ENCODE measurements at regions not wholly inside any gene's neighbourhood (a gene's known extent, or its start where the extent isn't known, plus 50 kb on each side); places are given as distances from the start of the nearest gene placed in this dataset.

DNA sequence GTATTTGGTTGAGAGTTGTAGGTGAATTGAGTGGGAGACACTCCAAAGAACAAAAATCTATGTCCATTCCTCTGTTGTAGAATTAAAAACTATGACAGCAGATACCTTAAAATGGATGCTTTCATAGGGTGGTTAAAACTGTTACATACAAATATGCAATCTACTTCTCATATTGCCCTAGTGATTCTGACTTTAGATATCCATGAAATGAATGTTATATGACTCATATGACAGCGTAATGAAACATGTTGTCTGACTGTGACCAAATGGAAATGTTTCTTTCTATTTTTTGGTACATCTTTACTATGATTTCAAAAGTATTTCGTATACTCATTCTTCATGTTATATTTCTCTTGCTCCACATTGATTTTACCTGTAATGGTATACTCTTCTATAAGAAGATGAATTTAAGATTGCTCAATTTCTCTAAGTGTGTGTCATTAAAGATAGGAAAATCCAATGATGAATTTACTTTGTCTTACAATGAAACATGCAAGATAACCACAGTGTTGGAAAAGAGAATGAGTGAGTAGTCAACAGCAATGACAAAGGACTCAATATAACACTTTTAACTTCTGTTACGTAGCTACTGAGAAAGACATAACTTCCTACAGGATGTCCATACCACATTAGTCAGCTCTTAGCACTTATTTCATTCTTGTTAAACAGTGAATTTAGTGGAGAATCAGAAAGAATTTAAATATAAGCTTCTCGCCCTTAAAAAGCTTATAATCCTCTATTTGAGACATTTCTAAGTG, 79.3 kb upstream of the LSAMP start:
- Histone ChIP-seq H3K27ac (no peak overlapping the region), H3K79me2 (ENCODE audit: insufficient read depth, low read depth) (no peaks in the 10 kb centered on the region), H3K9ac (no peak overlapping the region), H3K27me3 (ENCODE audit: insufficient read depth, low read depth) (no peaks in the 10 kb centered on the region), H3K4me1 (ENCODE audit: low read depth, poor library complexity, severe bottlenecking) (no peaks in the 10 kb centered on the region), H2AFZ (ENCODE audit: low read depth) (no peak overlapping the region), H3K4me2 (no peak overlapping the region), H3K4me3 (IDR thresholded peaks at IDR 0.05; ENCODE audit: insufficient read depth, low read depth, low read length) (no peak overlapping the region), H3K36me3 (ENCODE audit: insufficient read depth) (no peaks in the 10 kb centered on the region), H4K20me1 (ENCODE audit: insufficient read depth) (no peaks in the 10 kb centered on the region)
- TF ChIP-seq, protein P1, sequence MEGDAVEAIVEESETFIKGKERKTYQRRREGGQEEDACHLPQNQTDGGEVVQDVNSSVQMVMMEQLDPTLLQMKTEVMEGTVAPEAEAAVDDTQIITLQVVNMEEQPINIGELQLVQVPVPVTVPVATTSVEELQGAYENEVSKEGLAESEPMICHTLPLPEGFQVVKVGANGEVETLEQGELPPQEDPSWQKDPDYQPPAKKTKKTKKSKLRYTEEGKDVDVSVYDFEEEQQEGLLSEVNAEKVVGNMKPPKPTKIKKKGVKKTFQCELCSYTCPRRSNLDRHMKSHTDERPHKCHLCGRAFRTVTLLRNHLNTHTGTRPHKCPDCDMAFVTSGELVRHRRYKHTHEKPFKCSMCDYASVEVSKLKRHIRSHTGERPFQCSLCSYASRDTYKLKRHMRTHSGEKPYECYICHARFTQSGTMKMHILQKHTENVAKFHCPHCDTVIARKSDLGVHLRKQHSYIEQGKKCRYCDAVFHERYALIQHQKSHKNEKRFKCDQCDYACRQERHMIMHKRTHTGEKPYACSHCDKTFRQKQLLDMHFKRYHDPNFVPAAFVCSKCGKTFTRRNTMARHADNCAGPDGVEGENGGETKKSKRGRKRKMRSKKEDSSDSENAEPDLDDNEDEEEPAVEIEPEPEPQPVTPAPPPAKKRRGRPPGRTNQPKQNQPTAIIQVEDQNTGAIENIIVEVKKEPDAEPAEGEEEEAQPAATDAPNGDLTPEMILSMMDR (conservative IDR thresholded peaks at IDR 0.05; ENCODE audit: low read depth, low read length): no peak

DNA sequence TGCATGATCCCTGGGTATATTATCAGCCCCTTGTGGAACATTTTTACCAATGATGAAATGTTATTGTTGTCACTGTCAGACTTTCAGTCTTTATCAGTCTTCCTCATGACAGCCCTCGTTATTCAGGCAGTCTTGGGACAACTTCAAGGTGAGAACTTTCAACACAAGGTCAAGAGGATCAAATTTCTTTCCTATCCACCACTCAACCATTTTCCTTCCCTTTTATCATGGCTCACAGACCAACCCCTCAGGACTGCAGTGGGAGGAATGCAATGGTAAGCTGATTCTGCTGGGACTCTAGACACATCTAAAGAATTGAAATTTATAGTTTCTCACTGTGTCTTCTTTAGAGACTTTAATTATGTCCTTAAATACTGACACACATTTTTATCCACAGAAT, 107.0 kb upstream of the LSAMP start:
- Histone ChIP-seq H3K27ac (no peak overlapping the region), H3K27me3 (ENCODE audit: insufficient read depth, low read depth) (no peaks in the 10 kb centered on the region), H3K4me3 (IDR thresholded peaks at IDR 0.05; ENCODE audit: insufficient read depth, low read depth, low read length) (no peak overlapping the region), H3K9ac (no peak overlapping the region), H3K4me2 (no peak overlapping the region), H3K4me1 (ENCODE audit: low read depth, poor library complexity, severe bottlenecking) (no peaks in the 10 kb centered on the region), H3K79me2 (ENCODE audit: insufficient read depth, low read depth) (no peaks in the 10 kb centered on the region), H3K36me3 (ENCODE audit: insufficient read depth) (no peaks in the 10 kb centered on the region), H2AFZ (ENCODE audit: low read depth) (no peak overlapping the region), H4K20me1 (ENCODE audit: insufficient read depth) (no peaks in the 10 kb centered on the region)
- TF ChIP-seq, protein P1 (conservative IDR thresholded peaks at IDR 0.05; ENCODE audit: low read depth, low read length): no peak

DNA sequence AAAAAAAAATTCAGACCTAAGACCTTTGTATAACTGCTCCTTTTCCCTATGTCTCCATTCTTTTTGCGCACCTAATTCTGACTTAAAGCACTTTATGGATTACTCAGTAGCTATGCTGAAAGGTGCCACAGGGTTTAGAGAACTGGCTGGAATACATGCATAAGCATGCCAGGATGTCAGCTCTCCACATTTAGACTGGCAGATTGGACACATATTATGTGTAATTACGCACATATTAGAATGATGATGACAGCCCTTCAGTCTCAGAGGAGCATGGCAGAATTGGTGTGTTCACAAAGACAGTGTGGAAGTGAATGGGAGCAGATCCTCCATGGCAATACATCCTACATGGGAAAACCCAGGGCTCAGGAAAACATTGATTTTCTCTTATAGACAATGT, 108.1 kb upstream of the LSAMP start:
- H3K27ac ChIP-seq: no peak overlapping the region
- H3K4me3 ChIP-seq (IDR thresholded peaks at IDR 0.05; ENCODE audit: insufficient read depth, low read depth, low read length): no peak overlapping the region
- H2AFZ ChIP-seq (ENCODE audit: low read depth): no peak overlapping the region
- H3K4me2 ChIP-seq: no peak overlapping the region
- no peaks in the 10 kb centered on the region for H3K36me3 ChIP-seq (ENCODE audit: insufficient read depth)
- 0 out of 2 replicates have a peak, but pooled peaks cover 2% of the 10 kb centered on the region for H4K20me1 ChIP-seq (ENCODE audit: insufficient read depth)
- H3K9ac ChIP-seq: no peak overlapping the region
- H3K79me2 ChIP-seq (ENCODE audit: insufficient read depth, low read depth): no peaks in the 10 kb centered on the region
- H3K27me3 ChIP-seq (ENCODE audit: insufficient read depth, low read depth): no peaks in the 10 kb centered on the region
- no peaks in the 10 kb centered on the region for H3K4me1 ChIP-seq (ENCODE audit: low read depth, poor library complexity, severe bottlenecking)
- TF ChIP-seq, protein P1 (conservative IDR thresholded peaks at IDR 0.05; ENCODE audit: low read depth, low read length): no peak

DNA sequence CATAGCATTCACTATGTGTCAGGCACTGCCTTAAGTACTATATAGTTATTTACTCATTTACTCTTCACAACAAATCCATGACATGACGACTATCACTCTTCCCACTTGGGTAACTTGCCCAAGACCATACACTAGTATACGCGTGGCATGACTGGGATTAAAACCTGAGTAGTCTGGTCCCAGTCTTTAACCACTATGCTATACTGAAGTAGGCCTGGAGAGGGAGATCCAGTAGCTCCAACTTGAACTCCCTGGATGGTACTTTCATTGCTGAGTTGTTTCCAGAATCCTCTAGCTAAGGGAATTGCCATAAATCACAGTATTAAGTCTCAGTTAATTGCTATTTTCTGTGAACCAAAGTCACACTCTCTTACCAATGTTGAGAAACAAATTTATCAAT, 116.2 kb upstream of the LSAMP start:
- no peaks in the 10 kb centered on the region for H3K79me2 ChIP-seq (ENCODE audit: insufficient read depth, low read depth)
- H3K27me3 ChIP-seq (ENCODE audit: insufficient read depth, low read depth): no peaks in the 10 kb centered on the region
- no peak overlapping the region for H3K27ac ChIP-seq
- H3K4me1 ChIP-seq (ENCODE audit: low read depth, poor library complexity, severe bottlenecking): no peaks in the 10 kb centered on the region
- H3K4me2 ChIP-seq: no peak overlapping the region
- H3K9ac ChIP-seq: no peak overlapping the region
- 0 out of 2 replicates have a peak, but pooled peaks cover 5% of the 10 kb centered on the region for H4K20me1 ChIP-seq (ENCODE audit: insufficient read depth)
- no peaks in the 10 kb centered on the region for H3K36me3 ChIP-seq (ENCODE audit: insufficient read depth)
- TF ChIP-seq, protein P1 (conservative IDR thresholded peaks at IDR 0.05; ENCODE audit: low read depth, low read length): no peak
- H2AFZ ChIP-seq (ENCODE audit: low read depth): no peak overlapping the region
- no peak overlapping the region for H3K4me3 ChIP-seq (IDR thresholded peaks at IDR 0.05; ENCODE audit: insufficient read depth, low read depth, low read length)
